GM21515 (cell line): ENCODE measurements at regions not wholly inside any gene's neighbourhood (a gene's known extent, or its start where the extent isn't known, plus 50 kb on each side); places are given as distances from the start of the nearest gene placed in this dataset.
A peak's percentile ranks its signal among the peaks of the same experiment; 100 is the strongest.
"Not testable (repeated sequence)": the region's sequence is repeated elsewhere in the genome, so short reads cannot be mapped to it uniquely, and the experiment has no call there.

Experiments
- ATAC-seq: cut with Tn5 transposase; IDR thresholded peaks from one replicate; pipeline ENCODE4 v1.9.1; 2021; ENCODE audit not compliant: unreplicated experiment

DNA sequence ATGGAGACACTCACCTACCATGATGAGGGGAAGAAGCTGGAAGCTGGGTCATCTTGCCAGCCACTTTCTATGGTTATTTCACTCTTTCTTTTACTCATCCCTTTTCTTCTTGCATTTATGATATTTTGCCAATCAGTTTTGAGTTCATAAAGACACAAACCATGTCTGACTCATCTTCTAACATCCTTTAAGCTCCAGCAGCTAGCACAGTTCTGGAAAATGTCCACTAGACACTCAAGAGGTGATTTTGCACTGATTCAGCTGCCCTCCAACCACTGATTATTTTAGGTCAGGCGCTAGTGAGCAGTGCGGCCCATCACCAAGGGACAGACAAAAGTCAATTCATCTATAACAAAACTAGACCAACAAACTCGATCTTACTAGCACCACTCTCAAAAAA is 537.1 kb upstream of the ID2 start:
- ATAC-seq, result no peak

DNA sequence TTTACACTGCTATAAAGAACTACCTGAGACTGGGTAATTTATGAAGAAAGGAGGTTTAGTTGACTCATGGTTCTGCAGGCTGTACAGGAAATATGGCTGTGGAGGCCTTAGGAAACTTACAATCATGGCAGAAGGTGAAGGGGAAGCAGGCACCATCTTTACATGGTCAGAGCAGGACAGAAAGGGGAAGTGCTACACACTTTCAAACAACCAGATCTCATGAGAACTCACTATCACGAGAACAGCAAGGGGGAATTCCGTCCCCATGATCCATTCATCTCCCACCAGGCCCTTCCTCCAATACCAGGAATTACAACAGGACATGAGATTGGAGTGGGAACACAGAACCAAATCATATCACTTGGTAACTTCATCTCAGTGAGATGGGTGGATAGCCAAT is 536.5 kb upstream of the ID2 start:
- ATAC-seq, result not testable (repeated sequence)

DNA sequence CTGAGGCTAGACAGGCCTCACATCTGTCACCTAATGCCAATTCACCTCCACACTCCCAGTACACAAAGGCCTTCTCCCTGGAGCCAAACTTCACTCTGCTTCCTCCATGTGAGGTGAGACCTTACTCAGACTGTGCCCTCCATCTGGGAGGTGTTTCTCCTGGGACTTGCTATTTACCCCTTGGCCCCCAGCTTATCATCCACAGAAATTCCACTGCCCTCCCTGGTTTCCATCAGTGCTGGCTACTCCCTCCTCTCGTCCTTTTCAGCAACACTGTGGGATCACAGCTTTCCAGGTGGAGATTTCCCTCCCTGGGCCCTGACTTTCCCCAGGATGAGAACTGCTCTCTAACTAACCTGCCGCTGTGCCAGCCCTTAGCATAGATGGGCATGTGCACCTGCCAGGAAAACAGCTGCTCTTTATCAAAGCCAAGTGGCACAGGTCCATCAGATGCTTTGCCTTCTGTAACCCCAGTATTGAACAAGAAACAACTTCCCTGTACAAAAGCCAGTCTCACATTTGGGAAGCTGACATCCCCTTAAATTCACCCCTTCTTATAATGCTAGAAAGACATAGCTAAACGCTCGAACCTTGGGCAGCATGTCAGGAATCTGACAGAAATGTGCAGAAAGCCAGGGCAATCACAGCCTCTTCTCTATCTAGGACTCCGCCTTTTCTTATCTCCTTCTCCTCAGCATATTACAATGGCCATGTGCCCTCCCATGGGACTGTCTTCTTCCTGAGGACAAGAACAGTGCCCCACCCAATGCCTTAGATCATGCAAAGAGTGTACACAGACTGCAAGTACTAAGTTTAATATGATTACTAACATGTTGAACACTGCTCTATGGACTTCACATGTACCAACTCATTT is 535.5 kb upstream of the ID2 start:
- no peak for ATAC-seq

DNA sequence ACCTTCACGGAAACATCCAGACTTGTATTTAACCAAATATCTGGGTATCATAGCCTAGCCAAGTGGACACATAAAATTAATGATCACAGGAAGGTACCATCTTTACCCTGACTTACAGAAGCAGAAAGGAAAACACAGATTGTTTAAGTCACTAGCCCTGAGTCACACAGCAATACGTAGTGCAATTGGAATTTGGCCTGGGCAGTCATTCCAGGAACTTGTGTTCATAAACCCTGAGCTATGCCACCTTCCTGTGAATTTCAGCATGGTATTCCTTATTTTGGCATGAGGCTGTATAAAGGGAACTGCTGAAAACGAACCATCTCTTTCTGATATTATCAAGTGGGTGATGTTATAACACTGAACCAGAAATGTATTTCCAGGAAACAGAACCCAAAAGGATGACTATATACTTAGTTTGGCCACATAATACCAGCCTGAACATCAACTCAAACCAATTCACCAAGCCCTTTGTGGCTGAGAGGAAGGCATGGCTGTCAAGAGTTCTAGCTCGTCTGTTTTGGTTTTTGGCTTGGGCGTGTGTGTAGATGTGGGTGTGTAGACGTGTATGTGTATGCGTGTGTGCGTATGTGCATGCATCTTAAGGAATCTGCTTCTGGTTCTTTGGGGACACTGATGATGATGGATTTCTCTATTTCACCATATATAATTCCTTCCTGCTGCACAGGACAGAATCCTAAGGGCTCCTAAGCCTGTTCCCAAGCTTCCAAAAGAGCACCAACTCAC is 533.4 kb upstream of the ID2 start:
- no peak for ATAC-seq

DNA sequence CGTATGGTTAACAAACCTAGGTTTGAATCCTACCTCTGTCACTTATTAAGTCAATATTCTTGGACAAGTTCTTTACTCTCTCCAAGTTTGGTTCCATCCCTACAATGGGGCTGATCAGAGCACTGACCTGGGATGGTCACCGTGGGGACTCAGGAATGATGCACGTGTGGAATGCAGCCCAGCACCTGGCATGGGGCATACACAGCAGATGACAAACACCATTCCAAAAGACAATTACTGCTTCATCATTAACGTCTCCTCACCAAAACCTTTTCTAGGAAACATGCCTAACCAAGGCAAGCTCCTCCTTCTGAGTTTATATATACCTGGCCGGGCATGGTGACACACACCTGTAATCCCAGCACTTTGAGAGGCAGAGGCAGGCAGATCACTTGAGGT is 532.9 kb upstream of the ID2 start:
- no peak for ATAC-seq

DNA sequence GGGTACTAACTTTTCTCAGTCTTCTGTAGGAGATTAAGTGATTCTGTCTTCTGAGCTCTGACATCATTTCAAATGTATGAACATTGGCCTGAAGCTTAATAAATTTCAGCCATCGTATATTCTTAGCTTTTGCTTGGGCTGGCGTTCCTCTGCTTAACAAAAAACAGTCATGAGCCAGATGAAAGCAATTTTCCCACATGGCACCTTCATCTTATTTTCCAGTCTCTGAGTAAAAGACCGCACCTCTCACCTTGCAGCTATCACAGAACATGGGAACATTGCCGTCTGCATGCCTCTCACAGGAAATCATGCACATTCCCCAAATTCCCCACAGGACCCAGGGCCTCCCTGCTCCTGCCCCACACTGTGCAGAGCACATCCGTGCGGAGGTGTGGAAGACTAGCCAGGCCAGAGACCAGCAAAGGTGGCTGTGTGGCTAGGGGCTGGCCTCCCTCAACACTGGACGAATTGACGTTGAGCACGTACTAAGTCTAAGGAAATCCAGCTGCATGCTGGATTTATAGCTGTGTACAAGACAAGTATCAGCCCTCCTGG is 531.8 kb upstream of the ID2 start:
- no peak for ATAC-seq

DNA sequence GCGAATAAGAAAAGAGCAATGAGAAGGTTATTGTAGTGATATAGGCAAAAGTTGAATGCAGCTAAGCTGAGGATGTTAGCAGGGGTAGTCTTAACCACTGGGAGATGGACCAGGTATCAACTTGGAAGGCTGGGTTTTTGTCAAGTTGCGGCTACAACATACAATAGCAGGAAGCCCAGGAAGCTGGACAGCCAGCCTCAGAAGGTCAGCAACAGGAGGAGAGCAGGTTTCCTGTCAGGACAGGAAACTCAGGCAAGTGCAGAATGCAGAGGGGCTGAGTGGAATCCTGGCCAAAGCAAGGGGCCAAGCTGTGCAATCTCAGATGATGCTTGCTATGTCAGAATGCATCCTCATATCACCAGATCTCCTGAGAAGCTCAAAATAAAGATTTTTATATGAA is 530.0 kb upstream of the ID2 start:
- no peak for ATAC-seq

DNA sequence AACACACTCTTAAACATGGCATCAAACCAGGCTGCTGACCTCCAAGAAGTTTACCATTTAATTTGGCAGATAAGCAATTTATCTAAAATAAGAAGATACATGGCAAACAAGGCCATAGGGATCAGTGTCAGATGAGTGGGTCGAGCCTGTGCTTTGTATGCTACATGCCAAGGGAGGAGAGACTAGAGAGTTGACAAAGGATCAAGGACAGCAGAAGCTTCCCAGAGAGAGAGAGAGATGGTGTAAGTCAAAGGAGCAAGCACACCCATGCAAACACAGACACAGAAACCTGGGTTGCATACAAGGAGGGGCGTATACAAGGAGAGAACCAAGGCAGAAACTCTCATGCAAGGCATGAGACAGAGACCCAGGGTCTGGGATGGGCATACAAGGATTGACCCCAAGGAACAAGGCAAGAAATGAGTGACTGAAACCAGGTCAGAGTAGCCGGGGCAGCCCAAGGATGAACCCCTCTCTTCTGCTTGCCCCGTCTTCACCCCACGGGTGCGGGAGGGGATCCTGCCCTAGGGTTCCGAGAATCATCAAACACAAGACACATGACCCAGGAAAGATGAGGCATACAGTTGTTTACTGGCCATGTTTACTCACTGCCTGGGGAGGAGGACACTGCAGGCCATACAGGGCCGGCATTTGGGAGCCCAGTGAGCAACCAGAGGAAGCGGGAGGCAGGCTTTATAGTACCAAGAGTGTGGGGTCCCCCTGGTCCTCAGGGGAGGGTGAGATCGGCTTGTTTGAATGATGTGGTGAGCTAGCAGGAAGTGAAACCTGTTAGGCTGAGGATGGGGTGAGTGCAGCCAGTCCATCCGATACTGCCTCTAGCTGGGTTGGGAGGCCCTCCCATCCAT is 529.2 kb upstream of the ID2 start:
- ATAC-seq, result peak; percentile 97

DNA sequence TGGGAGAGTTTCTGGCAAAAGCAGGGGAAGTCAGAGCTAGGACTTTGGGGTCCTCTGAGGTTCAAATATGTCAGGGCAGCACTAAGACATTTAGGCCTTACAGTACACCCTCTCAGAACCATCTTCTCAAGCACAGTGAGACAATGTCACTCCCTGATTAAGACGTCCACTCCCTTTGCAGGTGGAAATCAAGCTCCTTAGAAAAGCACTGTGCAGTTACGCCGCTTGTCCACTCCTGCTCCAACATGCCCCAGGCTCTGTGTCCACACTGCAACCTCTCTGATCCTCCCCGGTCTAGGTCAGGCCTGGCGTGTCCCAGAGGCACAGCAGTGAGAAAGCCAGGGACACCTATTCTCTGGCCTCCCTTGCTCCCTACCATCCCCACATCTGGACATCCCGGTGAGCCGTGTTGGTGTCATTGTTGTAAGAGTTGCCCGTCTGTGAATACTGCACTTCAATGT is 528.6 kb upstream of the ID2 start:
- ATAC-seq, result no peak

DNA sequence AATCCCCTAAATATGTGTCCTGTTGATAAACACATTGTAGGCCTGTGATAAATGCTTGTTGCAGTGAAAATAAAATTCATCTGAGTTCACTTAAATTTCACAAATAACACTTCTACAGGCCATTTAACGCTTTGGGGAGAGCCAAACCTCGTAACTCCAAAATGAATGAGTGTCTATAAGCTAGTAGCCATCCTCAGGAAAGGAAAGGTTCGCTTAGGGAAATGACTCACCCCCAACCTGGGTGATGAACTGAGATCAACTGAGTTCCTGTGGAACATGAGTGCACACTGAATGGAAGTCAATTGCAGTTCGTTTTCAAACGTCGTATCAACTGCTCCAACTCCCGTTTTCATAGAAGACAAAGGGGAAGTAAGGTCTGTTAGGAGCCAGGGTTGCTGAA is 527.6 kb upstream of the ID2 start:
- ATAC-seq, result no peak

DNA sequence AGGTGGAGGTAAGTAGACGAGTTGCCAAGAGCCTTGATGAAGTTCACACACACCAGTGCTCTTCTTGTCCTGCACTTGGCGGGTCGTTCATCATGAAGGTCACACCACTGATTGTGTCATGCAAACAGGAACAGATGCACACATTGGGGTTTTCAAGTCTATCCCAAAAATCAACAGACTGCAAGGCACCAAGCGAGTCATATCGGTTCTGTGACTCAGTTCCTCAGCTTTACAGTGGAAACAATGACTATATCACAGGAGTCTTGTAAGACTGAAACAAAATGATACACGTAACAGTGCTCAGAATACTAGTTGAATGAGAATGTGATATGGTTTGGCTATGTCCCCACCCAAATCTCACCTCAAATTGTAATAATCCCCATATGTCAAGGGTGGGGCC is 526.9 kb upstream of the ID2 start:
- ATAC-seq, result no peak

DNA sequence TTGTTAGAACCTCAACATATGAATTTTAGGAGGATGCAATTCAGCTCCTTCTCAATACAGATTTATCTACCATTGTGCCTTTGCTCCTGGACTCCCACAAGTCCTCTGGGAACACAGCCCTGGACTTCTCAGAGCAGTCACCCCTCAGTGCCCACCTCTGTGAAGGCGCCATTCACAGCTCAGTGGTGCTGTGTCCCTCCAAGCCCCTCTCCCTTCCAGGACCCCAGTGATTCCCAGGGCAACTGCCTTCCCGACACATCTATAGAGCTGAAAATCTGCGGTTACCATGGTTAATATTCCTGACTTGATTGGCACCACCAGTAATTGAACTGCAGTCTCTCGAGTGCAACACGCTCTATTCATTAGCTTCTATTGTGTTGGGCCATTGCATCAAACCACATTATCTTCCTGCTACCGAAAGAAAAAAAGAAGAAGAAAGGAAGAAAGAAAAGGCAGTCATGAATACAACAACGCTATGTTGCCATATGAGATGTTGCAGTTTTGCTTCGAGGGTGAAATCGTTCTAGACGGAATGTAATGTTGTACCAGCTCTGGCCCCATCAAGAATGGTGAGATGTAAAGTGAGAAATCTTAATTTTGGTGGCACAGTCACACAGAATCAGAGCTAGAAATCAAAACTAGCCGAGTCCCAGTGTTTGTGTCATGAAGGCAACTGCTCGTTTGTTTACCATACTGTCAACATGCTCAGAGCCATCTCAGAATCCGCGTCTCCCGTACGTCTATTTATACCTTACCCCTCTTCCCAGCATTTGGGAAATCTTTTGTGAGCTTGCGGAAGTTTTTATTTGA is 524.0 kb upstream of the ID2 start:
- no peak for ATAC-seq

DNA sequence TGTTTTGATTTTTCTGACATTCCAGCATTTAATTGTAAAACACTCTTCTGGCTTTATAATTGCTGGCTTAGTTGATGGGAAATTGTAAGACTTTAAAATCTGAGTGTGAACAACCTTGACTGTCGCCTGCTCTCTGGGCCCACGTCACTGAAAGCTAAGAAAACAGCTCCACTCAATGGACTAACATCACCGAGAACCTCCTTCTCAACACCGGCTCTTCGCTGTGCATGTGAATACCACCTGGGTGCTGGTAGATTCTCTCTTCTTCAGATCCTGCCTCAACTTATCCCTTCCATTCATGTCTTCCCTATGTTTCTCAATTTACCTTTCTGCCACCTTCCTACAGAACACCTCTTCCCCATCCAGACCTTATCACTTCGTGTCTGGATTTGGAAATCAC is 523.1 kb upstream of the ID2 start:
- ATAC-seq, result no peak

DNA sequence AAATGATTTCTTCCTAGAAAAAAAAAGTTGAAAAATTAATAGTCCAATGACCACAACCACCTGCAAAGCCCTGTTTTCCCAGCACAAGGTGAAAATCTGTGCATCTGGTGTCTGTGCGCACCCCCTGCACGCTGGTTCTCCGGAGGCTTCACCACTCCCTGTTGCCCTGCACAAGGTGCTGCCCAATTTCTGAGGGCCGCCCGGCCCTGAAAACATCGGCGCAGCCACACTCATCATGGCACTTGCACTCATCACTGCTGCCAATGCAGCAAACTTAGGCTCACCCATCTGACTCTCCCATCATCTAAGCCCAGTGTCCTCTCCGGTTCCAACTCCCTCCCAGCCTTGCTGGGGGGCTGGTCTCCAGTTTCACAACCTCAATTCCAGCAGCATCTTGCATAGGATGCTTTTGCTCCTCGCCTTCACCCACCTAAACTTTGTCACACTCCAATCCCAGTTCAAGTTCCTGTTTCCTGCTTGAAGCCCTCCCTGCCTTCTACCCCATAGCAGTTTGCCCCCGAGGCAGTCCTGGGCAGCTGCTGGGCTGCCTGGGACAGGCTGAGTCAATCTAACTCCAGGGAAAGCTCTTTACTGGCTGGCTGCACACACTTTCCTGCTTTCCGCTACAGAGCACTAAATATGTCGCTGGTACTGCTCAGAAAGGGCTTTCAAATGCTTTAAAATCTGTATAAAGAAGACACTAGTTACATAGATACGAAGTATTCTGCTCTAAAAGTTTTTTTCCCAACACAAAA is 522.5 kb upstream of the ID2 start:
- ATAC-seq, result no peak

DNA sequence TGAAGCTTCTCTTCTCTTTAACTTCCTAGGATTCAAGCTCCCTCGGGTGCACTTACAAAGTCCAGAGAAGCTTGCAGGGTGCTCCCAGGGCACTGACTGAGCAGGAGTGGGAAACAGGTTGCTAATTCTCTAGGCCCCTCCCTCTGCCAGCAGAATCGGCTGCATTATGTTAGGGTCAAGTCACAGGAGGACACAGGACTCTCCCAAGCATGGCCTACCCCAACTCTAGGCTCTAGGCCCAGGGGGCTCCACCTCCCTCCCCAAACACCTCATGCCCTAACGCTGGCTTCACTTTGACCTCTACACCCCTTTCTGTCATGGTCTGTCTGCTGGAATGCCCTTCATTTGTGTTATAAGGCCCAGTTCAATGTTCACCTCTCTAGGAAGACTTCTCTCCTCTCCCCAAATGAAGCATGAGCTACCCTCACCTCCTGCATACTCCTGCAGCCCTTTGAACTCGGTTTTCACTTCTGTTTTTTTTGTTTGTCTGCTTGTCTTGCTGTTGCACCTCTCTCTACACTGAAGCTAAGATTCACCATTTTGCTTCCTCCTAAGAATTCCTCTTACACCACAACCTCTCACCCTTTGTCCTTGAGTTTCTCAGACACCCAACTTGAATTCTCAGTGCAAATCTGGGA is 521.8 kb upstream of the ID2 start:
- ATAC-seq, result no peak

DNA sequence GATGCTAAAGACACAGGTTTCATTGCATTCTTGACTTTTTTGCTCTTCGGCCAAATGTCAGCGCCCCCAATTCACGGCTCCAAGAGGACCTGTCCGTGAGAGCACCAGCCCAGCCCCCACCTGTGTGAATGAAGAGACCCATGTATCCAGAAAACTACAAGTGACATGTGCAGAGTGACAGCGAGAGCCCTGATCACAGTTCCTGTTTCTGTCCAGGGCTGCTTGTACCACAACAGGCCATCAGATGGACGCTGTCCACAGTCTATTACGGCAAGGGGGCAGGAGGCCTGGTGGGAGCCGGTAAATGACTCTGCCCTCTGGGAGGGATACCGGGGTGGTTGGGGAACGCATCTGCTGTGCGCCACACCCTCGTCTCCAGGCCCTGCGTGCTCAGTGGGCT is 520.9 kb upstream of the ID2 start:
- ATAC-seq, result no peak

DNA sequence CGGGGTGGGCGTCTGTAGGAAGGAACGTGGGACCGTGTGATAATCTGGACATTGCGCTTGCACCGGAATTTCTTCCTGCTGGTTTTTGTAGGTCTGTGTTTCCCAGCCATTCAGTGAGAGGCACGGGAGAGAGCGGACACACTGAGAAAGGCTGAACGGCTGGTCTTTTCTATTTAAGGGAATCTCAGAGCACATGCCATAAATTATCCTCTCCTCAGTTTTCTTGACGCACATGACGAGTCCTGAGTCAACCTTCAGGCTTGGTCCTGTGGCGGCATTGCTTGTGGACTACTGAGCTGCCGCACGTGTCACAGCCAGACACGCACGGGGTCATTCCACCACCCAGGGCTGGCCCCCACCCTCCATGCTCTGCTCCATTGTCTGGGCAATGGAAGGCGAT is 519.3 kb upstream of the ID2 start:
- no peak for ATAC-seq

DNA sequence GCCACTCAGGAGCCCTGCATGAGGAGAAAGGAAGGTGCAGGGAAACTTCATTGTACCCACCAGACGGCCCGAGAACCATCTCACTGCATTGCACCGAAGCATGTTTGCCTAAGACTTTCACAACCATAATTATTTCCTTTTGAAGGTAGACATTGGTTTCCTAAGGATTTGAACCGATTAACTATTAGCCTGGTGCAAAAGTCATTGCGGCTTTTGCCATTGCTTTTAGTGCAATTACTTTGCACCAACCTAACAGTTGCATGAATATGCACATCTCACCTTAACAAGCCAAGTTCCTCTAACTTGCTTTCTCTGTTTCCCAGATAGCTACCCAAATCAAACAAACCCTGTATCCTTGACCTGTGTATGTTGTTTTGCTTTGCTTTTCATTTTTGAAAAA is 516.3 kb upstream of the ID2 start:
- ATAC-seq, result no peak
